Suprapubic skin (tissue), 4 donors: ENCODE measurements at regions not wholly inside any gene's neighbourhood (a gene's known extent, or its start where the extent isn't known, plus 50 kb on each side); places are given as distances from the start of the nearest gene placed in this dataset.

Source experiments
- EP300 ChIP-seq: sonication (generic); formaldehyde crosslinking; IDR thresholded peaks from one replicate; pipeline ENCODE4 v1.6.1; 2017; ENCODE audit warnings: antibody characterized with exemption
- POLR2A ChIP-seq, 2 donors: fragments of 450-650 bp; IDR thresholded peaks; one replicate each; pipeline ENCODE4 v1.6.1; 2017; ENCODE audit warnings: antibody characterized with exemption in 2 of 2, mild to moderate bottlenecking in 2 of 2, moderate library complexity in 2 of 2
- POLR2AphosphoS5 ChIP-seq, 3 donors: sonication (generic); formaldehyde crosslinking; IDR thresholded peaks; one replicate each; pipeline ENCODE4 v1.6.1; 2017; ENCODE audit warnings: antibody characterized with exemption in 3 of 3
- TF ChIP-seq, protein P1 (sequence below), 2 donors: fragments of 200-600 bp in 1 of 2; fragments of 450-650 bp in 1 of 2; sonication (generic) in 1 of 2; IDR thresholded peaks; one replicate each; pipeline ENCODE4 v1.5.1; 2016 to 2019; ENCODE audit warnings: antibody characterized with exemption in 2 of 2, mild to moderate bottlenecking in 1 of 2, moderate library complexity in 1 of 2

DNA sequence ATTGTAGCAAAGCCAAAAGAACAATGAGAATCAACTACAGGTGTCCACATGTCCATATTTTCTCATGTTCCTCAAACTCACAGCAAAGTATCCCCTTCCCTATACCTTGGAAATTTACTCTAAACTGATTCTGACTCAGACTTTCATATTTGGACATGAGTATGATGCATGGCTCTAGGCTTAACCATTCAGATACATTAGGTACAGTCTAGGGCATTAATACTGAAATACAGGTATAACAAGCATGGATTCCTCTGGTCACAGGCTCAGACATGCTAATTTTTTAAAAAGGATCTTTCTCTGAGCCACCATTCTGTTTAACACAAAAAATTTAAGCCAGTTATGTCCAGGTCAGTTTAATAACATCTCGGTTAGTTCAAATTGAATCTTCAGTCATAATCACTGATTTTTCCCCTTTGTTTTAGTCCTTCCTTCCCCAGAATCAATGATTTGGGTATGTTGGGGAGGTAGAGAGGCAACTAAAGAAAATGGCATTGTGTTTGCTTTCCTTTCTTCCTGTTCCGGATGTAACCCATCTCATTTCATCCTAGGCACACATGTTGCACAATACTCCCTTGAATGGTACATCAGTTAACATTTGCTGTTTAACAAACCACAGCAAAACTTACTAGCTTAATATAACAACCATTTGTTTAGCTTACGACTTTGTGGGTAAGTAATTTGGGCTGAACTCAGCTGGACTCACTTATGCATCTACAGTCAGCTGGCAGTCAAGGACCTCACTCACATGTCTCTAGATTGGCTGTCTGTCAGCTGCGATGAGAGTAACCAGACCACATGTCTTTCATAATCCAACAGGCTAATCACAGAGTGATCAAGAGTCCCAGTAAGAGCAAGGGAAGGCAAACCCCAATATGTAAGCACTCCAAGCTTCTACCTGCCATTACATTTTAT lies 75.3 kb upstream of the GRIA3 start:
- TF ChIP-seq, protein P1, sequence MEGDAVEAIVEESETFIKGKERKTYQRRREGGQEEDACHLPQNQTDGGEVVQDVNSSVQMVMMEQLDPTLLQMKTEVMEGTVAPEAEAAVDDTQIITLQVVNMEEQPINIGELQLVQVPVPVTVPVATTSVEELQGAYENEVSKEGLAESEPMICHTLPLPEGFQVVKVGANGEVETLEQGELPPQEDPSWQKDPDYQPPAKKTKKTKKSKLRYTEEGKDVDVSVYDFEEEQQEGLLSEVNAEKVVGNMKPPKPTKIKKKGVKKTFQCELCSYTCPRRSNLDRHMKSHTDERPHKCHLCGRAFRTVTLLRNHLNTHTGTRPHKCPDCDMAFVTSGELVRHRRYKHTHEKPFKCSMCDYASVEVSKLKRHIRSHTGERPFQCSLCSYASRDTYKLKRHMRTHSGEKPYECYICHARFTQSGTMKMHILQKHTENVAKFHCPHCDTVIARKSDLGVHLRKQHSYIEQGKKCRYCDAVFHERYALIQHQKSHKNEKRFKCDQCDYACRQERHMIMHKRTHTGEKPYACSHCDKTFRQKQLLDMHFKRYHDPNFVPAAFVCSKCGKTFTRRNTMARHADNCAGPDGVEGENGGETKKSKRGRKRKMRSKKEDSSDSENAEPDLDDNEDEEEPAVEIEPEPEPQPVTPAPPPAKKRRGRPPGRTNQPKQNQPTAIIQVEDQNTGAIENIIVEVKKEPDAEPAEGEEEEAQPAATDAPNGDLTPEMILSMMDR (IDR thresholded peaks at IDR 0.05), result no peak
- TF ChIP-seq POLR2A (IDR thresholded peaks at IDR 0.05) (no peak), POLR2AphosphoS5 (IDR thresholded peaks at IDR 0.05) (no peak), EP300 (no peak)
